Head of caudate nucleus (tissue), 42 donors: ENCODE measurements at regions not wholly inside any gene's neighbourhood (a gene's known extent, or its start where the extent isn't known, plus 50 kb on each side); places are given as distances from the start of the nearest gene placed in this dataset.

ENCODE experiments used
- DNase-seq, 42 donors: peaks; one replicate each; pipeline versions ENCODE4 v3.0.0 to v3.0.0-alpha.2; 2020 to 2021; ENCODE audit warnings: mixed read lengths in 7 of 42
- intact Hi-C: fragments of 100-400 bp; cut with DNase I; formaldehyde crosslinking; loops from one replicate; pipeline ENCODE4 v1.15.0; 2022

DNA sequence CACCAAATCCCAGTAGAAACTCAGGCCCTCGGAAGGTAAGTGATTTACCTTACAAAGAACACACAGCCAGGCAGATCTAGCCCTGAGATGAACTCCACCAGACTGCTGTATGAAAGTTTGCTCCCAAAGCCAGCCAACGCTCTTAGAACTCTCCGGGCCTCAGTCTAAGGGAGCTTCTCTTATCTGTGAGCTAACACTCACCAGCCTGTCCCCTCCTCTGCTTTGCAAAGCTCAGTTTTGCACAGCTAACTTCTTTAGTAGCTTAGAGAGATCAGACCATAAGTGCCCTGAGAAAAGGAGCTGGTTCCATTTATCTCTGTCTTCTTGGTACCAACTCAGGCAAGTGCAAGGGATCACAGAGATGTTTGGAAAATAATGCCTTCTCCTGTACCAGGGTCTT is 195.8 kb upstream of the JUN start:
- intact Hi-C loops: no loop called here

DNA sequence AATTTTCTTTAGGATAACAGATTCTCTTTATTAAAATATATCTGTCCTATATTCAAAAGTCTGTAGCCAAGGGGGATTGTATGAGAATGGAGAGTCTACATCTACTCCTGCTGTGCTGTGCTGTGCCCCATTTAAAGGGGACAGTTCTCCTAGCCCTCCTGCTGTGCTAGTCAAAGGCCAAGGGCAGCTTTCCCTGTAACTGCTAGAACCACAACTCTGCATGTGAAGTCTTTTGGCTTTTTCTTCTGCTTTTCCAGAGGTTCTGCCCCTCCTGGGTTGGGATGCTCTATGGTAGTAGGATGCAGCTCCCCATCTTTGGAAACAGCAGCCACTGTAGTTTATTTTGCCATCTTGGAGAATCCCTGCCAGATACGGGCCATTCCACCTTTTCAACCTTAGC is 197.5 kb upstream of the JUN start:
- DNase-seq: no peak
- intact Hi-C loops: no loop called here

More for the DNA sequence above, 195.8 kb upstream of the JUN start:
- no peak for DNase-seq

DNA sequence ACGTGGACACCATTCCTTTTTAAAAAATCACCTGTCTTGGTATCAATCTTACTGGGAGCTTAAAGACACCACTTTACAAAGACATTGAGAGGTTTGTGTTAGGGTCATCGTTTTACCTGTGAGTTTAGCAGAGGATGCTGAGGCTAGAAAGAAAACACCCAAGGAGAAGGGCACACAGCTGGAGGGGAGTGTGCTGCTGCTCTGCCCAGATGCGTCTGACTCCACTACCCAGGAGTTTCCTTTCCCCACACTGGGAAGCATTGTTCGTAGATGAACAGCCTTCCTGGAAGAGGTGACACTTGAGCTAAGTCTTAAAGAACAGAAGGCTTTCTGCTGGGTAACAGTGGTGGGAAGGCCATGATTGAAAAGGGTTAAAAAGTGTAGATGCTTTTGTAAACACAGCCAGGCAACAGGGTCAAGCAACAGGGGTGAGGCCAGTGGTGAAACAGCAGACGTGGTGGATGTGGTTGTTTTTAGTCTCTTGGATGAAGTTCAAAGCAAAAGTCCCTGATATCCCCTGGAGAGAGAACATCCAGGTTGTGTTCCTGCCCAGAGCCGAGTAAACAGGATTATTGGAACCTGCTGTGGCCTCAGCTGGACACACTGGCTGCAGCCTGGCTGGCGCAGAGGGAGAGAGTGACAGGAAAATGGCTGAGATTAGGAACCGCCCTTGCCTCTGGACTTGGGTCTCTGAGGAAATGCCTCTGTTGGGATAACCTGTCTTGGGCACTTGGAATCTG is 198.6 kb upstream of the JUN start:
- intact Hi-C loops: no loop called here
- no peak for DNase-seq

DNA sequence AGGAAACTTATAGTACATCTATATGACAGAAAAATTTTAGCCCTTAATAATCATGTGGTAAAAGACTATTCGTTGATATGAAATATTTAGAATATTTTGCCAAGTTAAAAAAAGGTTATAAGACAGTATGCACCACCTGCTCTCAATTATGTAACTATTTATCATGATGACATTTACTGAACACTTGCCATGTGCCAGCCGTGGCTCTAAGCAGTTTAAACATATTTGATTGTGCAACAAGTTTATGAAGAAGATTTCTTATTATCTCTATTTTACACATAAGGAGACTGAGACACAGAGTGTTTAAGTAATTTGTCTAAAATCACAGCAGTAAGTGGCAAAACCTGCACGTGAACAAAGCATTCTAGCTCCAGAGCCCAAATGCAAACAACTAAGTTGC is 199.3 kb upstream of the JUN start:
- intact Hi-C loops: no loop called here
- DNase-seq: no peak

DNA sequence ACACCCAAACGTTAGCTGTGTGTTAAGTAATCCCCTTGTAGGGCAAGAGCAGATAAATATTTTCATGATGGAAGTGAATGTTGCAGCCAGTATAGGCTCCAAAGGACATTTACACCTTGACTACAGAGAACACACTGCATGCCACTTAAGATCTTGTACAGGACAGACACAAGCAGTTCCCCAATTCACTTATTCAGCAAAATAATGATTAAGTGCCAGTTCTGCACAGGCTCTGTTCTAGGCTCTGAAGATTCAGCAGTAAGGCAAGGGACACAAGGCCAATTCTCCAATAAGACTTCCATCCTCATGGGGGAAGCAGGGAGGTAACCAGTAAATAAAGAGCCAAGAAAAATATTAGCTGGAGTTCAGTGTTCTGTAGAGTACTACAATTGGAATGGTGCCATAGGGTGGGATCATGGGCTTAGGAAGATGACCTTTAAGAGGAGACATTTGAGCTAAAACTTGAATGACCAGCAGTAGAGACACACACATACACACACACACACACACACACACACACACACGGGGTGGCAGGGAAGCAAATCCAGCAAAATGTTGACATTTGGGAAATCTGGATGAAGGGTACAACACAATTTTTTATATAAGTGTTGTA is 199.9 kb upstream of the JUN start:
- intact Hi-C loops: no loop called here
- no peak for DNase-seq

DNA sequence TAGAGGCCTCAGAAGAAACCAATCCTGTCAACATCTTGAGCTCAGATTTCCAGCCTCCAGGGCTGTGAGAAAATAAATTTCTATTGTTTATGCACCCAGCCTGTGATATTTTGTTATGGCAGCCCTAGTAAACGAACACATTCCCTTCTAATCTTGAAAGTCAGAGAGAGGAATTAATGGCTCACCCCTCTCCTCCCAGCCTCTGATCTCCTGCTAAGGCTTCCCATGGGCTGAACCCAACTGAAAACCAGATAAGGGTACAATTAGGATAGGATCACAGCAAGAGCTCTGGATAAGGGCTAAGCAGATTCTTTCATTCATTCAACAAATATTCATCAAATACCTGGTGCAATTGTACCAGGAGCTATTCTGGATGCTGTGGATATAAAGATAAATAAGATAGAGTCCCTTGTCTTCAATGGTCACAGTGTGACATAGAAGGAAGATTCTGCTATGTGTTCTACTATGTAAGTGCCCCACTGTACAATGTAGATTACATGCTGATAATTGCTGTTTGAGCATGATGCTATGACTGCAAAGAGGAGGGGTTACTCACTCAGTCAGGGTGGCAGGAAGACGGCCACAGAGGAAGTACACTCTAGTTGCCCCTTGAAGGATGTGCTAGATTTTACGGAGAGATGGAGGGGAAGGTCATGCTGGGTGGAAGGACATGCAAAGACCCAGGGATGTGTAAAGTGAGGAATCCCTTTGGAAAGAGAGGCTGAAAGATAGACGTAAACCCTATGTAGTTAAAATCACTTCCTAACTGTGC is 203.3 kb upstream of the JUN start:
- intact Hi-C loops: no loop called here
- DNase-seq: no peak

DNA sequence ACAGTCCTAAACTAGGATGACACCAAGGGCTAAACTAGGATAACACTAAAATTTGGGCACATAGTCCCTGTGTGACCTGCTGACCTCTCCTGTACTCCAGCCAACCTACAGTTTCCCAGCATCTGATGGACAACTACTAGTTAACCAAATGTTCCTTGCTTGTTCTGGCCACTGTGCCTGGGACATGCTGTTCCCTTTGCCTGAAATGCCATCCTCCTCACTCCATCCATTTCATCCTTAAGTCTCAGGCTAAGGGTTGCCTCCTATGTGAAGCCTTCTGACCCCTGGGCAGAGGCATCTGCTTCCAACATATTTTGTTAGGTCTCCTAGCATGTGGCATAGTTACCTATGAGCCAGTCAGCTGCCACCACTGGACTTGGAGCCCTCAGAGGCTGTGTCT is 204.9 kb upstream of the JUN start:
- no peak for DNase-seq
- intact Hi-C loops: no loop called here

DNA sequence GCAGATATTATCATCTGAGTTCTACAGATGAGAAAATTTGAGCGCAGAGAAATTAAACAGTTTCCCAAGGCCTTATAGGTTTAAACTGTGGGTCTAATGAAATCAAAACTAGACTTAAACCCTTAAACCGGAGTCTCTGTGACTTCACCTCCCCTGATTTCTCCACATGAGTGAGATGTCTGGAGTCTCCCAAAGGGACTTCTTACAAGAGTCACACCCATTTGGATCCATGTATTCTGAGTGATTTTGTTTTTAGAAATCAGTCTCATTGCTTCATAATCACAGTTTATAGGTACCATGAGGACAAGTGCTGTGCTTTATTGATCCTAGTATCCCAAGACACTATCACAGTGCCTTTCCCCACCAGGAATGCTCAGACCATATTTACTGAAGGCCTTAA is 206.0 kb upstream of the JUN start:
- no peak for DNase-seq
- intact Hi-C loops: no loop called here

DNA sequence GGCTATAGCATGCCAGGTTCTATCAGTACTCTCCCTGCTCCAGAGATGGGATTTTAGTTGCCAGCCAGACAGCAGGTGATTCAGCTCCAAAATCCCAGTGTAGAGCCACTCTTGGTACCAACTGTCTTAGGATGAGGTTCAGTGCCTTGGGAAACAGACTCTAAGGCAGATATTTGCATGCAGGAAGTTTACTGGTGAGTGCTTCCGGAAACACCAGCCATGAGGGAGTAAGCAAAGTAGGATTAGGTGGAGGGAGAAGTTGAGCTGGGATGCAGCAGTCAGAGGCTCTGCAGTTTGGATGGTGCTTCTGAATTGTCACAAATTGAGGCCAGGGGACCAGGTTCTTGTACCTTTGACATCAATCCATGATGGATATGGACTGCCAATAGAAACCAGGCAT is 207.5 kb upstream of the JUN start:
- no peak for DNase-seq

DNA sequence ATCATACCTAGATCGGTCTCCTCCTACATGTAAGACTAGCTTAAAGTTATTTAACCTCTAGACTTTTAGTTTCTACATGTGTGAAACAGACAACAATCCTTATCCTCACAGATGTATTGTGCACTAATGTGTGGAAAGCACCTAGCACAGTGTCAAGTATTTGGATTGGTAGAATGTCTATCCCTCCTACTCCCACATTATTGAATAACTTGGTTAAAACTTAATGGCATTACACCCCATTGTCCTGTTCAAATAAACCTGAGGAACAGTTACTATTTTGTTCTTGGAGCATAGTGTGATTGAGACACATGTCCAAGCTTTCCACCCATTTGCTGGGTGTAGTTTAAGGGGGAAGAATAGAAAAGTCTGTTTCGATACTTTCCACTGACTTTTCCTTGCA is 208.8 kb upstream of the JUN start:
- intact Hi-C loops: no loop called here
- DNase-seq: no peak

More for the DNA sequence above, 207.5 kb upstream of the JUN start:
- intact Hi-C loops: no loop called here

DNA sequence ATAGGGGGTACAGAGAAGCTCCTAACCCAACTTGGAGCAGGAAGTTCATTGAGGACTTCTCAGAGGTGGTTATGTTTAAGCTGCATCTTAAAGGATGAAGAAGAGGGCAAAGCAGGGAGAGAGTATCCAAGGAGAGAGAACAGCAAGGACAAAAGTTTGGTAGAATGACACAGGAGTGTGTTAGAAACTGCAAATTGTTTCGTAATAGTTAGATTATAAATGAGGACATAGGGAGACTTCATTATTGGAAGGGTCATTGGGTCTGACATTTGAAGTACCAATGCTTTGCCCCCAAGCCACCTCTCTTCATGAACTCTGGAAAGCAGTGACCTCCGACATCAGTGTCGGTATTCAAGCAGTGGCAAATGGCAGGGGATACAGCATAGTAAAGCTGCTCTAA is 209.6 kb upstream of the JUN start:
- no peak for DNase-seq
- intact Hi-C loops: no loop called here

DNA sequence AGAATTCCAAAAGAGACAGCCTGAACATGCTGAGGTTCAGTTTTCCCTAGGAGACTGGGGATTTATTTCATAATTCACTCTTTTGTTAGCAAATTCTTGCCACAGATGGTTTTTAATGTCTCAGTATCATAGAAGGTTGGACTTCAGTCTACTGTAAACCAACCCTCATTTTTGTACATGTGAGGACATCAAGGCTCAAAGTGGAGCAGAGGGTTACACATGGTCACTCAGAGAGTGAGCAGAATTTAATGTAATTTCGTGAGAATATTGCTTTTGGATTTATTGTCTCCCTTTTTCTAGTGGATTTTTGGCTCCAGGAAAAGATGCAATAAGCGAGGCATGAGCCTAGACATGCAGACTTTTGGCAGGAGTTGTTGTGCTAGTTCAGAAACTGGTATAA is 210.8 kb upstream of the JUN start:
- no peak for DNase-seq
- intact Hi-C loops: no loop called here

DNA sequence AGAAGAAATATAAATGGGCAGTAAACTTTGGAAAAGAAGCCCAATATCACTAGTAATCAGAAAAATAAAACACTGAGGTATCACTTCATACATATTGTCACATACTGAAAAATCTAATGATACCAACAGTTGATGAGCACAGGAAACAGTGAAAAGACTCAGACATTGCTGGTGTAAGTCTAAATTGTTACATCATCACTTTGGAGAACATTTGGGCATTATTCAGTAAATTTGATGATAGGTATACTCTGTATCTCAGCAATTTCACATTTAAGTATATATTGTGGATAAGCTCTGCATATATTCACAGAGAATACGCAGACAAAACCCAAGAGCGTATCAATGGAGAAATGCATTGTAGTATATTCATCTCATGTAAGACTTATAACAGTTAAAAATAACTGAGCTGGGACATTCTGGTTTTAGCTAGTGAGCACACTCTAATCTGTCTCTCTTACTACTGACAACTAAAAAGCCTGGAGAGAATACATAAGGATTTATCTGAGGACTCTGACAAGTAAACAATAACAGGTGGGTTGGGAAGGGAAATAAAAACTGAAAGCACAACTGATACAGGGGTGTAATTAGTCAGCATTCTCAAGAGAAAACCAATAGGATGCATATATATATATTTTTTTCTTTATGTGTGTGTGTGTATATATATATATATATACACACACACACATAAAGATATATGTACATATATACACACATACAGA is 212.7 kb upstream of the JUN start:
- DNase-seq: no peak
- intact Hi-C loops: no loop called here

DNA sequence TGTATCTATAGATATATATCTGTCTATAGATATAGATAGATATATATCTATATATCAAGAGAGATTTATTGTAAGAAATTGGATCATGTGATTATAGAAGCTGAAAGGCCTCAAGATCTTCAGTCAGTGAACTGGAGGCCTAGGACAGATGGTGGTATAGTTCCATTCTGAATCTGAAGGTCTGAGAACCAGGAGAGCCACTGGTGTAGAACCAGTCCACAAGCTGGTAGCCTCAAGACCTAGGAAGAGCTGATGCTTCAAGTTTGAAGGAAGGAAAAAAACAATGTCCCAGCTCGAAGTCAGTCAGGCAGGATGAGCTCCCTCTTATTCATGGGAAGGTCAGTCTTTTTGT is 213.2 kb upstream of the JUN start:
- DNase-seq: no peak
- intact Hi-C loops: no loop called here

DNA sequence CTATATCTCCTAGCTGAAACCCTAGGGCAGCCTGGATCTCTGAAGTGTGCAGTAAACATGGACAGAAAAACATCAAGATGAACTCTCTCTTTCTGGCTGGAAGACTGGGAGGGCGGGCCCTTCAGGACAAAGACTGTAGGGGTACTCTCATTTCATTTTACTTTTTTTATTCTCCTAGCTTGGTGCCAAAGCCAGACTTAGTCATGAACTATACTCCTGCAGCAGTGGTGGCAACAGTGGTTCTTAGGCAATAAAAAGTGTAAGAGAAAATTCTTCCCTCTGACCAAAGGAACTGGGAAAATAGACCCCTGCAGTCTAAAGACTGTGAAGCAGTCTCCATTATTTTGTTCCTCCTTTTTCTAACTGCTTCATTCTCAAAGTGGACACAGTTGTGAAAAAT is 213.8 kb upstream of the JUN start:
- DNase-seq: no peak
- intact Hi-C loops: no loop called here

DNA sequence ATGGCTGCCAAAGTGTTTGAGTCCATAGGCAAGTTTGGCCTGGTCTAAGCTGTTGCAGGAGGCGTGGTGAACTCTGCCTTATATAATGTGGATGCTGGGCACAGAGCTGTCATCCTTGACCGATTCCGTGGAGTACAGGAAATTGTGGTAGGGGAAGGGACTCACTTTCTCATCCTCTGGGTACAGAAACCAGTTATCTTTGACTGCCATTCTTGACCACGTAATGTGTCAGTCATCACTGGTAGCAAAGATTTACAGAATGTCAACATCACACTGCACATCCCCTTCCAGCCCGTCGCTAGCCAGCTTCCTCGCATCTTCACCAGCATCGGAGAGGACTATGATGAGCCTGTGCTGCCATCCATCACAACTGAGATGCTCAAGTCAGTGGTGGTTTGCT is 215.8 kb upstream of the JUN start:
- intact Hi-C loops: no loop called here
- DNase-seq: no peak

DNA sequence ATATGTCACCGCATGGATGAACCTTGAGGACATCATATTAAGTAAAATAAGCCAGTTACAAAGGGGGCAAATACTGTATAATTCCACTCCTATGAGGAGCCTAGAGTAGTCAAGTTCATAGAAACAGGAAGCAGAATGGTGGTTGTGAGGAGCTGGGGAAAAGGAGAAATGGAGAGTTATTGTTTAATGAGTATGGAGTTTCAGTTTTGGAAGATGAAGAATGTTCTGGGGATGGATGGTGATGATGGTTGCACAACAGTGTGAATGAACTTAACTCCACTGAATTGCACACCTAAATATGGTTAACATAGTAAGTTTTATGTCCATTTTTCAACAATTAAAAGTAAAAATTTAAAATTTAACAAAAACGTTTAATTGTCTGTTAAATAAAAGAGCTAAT is 220.9 kb upstream of the JUN start:
- no peak for DNase-seq
- intact Hi-C loops: no loop called here

DNA sequence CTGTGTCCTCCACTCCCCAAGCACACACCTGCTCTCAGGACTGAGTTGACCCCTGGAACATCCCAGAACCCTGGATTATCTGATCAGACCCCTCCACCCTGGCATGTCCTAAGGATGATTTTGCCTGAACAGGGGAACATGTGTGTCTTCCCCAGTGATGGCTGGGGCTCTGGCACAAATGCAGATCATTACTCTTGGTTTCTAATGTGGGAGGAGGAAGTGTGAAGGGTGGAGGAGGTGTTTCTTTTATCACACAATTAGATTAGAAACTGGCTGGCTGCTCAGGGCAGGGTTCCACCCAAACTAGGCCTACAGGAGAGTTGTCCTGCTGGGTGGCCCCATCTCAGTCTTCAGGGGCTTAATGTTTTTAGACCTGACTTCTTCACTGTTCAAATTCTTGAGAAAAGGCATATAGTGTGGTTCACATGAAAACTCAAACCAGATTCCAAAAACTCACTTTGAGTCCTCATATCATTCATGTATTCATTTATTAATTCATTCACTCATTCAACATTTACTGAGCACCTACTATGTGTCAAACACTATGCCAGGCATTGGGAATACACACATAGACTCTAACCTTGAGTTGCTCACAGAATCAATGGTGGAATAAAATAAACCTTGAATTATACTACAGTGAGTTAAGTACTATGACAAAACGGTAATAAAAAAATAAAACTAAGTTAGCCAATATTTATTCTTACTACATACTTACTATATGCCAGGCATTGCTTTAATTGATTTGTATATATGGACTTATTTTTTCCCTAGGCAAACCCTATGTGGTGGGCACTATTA is 221.8 kb upstream of the JUN start:
- intact Hi-C loops: no loop called here
- peak in 1 of 42 donors; percentile 6 for DNase-seq

DNA sequence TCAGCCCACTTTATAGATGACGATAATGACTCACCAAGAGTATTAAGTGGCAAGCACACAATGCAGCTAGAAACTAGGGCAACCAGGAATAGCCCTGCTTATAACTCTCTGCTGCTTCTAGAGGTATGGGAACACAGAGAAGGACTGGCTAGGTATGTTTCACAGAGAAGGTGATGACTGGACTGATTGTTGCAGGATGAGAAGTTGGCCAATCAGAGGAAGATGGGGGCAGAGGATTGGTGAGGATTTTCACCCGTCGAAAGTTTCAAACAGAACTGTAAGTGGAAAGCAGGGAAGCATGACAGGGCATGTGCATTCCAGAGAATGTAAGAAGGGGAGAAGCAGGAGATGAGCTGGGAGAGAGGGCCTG is 222.4 kb upstream of the JUN start:
- intact Hi-C loops: no loop called here

More for the DNA sequence above, 222.4 kb upstream of the JUN start:
- peak in 1 of 42 donors; percentile 16 for DNase-seq
